GM12878 (cell line): ENCODE measurements at regions not wholly inside any gene's neighbourhood (a gene's known extent, or its start where the extent isn't known, plus 50 kb on each side); places are given as distances from the start of the nearest gene placed in this dataset.

ENCODE experiments used
- ATAC-seq: fragments of 200-7000 bp; cut with Tn5 transposase; 3 replicates; pipeline ENCODE4 v1.9.1; 2020; ENCODE audit warnings: mild to moderate bottlenecking, moderate library complexity
- BruUV-seq: library from RNA; stranded (reverse); fragments of 400-500 nt; replicated peaks from 2 replicates; lab custom pipeline; 2021; lab: Mats Ljungman, UMichigan
- CTCF ChIA-PET: fragments of 300-600 bp; sonication (Branson Sonifier 250); formaldehyde crosslinking; extraction: SDS; loops from one replicate; lab custom pipeline; 2021; ENCODE audit warnings: inconsistent platforms; lab: Yijun Ruan, JAX
- POLR2A ChIA-PET: fragments of 350-600 bp; formaldehyde crosslinking; extraction: SDS; loops from one replicate; lab custom pipeline; 2021; ENCODE audit warnings: inconsistent platforms; lab: Charles Lee
- RAD21 ChIA-PET: fragments of 300-600 bp; sonication (Branson Sonifier 250); formaldehyde crosslinking; loops from one replicate; lab custom pipeline; 2023; ENCODE audit warnings: antibody characterized with exemption; ENCODE audit not compliant: unreplicated experiment; lab: Charles Lee
- SMC1A ChIA-PET: fragments of 300-600 bp; sonication (Branson Sonifier 250); formaldehyde crosslinking; loops from one replicate; lab custom pipeline; 2023; ENCODE audit not compliant: unreplicated experiment, uncharacterized antibody; lab: Charles Lee
- DNase-seq: peaks from one replicate; pipeline ENCODE4 v3.0.0-alpha.2; 2011; ENCODE audit warnings: low read depth, low spot score
- FAIRE-seq: peaks from 3 replicates; lab custom pipeline; 2011; peaks lifted over from hg19 to GRCh38; lab: Jason Lieb, UNC
- H2AFZ ChIP-seq: 2 replicates; pipeline ENCODE4 v1.6.0; 2011; ENCODE audit warnings: low read depth, low read length, control low read depth; ENCODE audit not compliant: control insufficient read depth
- H3K27ac ChIP-seq: 2 replicates; pipeline ENCODE4 v1.5.1; 2011; ENCODE audit warnings: control low read depth; ENCODE audit not compliant: control insufficient read depth, insufficient read depth
- H3K27me3 ChIP-seq, 2 experiments: replicated peaks in 1 of 2; 2 replicates each; pipeline versions ENCODE4 v1.6.0 to v1.6.1; 2011; ENCODE audit warnings: low read length in 1 of 2; ENCODE audit not compliant: control insufficient read depth in 2 of 2, insufficient read depth in 2 of 2
- H3K36me3 ChIP-seq, 2 experiments: 2 replicates each; pipeline ENCODE4 v1.5.1; 2011; ENCODE audit warnings: low read length in 1 of 2; ENCODE audit not compliant: control insufficient read depth in 2 of 2, insufficient read depth in 2 of 2
- H3K4me1 ChIP-seq: 2 replicates; pipeline ENCODE4 v1.6.1; 2011; ENCODE audit warnings: mild to moderate bottlenecking, low read length, moderate library complexity, mixed read lengths; ENCODE audit not compliant: control insufficient read depth, insufficient read depth
- H3K4me2 ChIP-seq: 2 replicates; pipeline ENCODE4 v1.6.0; 2011; ENCODE audit warnings: control low read depth; ENCODE audit not compliant: control insufficient read depth, insufficient read depth
- H3K4me3 ChIP-seq: fragments of 200-600 bp; sonication (generic); 2 replicates; pipeline ENCODE4 v1.5.1; 2016
- H3K79me2 ChIP-seq: 2 replicates; pipeline ENCODE4 v1.6.0; 2011; ENCODE audit warnings: low read length; ENCODE audit not compliant: control insufficient read depth, insufficient read depth
- H3K9ac ChIP-seq: 2 replicates; pipeline ENCODE4 v1.8.0; 2011; ENCODE audit warnings: low read length, control low read depth, mixed read lengths; ENCODE audit not compliant: control insufficient read depth, insufficient read depth
- H3K9me3 ChIP-seq: replicated peaks from 3 replicates; pipeline ENCODE4 v1.5.1; 2011; ENCODE audit warnings: mild to moderate bottlenecking, low read length; ENCODE audit not compliant: control insufficient read depth, insufficient read depth
- H4K20me1 ChIP-seq: 2 replicates; pipeline ENCODE4 v1.6.0; 2011; ENCODE audit not compliant: control insufficient read depth, insufficient read depth
- LARP7 ChIP-seq: fragments of 450-650 bp; IDR thresholded peaks from 2 replicates; pipeline ENCODE4 v1.6.1; 2017; ENCODE audit warnings: mild to moderate bottlenecking
- NRF1 ChIP-seq: conservative IDR thresholded peaks from 2 replicates; pipeline ENCODE4 v1.6.1; 2011; ENCODE audit warnings: mild to moderate bottlenecking, low read depth, low read length, improper control_type of control experiment
- PAX8 ChIP-seq: fragments of 450-650 bp; IDR thresholded peaks from 2 replicates; pipeline ENCODE4 v1.6.1; 2017; ENCODE audit warnings: mild to moderate bottlenecking, moderate library complexity
- POLR2A ChIP-seq: IDR thresholded peaks from 2 replicates; pipeline ENCODE4 v1.6.1; 2011; ENCODE audit warnings: low read depth, mild to moderate bottlenecking, low read length
- POLR2AphosphoS2 ChIP-seq: IDR thresholded peaks from 2 replicates; pipeline ENCODE4 v1.6.1; 2011; ENCODE audit warnings: low read depth, mild to moderate bottlenecking, low read length, improper control_type of control experiment, moderate library complexity
- RB1 ChIP-seq: fragments of 450-650 bp; formaldehyde crosslinking; IDR thresholded peaks from 2 replicates; pipeline ENCODE4 v1.6.1; 2017; ENCODE audit warnings: mild to moderate bottlenecking, borderline replicate concordance
- RBBP5 ChIP-seq: fragments of 200-600 bp; sonication (generic); conservative IDR thresholded peaks from 2 replicates; pipeline ENCODE4 v1.6.1; 2016
- SIN3A ChIP-seq: IDR thresholded peaks from 2 replicates; pipeline ENCODE4 v1.6.1; 2012; ENCODE audit warnings: low read depth, low read length, improper control_type of control experiment
- TAF1 ChIP-seq: IDR thresholded peaks from 2 replicates; pipeline ENCODE4 v1.6.1; 2011; ENCODE audit warnings: mild to moderate bottlenecking, low read depth, low read length, borderline replicate concordance
- YBX1 ChIP-seq: fragments of 450-650 bp; IDR thresholded peaks from 2 replicates; pipeline ENCODE4 v1.6.1; 2016; ENCODE audit warnings: antibody characterized with exemption
- ZSCAN29 ChIP-seq: fragments of 450-650 bp; IDR thresholded peaks from 2 replicates; pipeline ENCODE4 v1.6.1; 2017; ENCODE audit warnings: mild to moderate bottlenecking, moderate library complexity
- WGBS: methylation state at CpG from one replicate; pipeline ENCODE4 v1.1.6; 2016; ENCODE audit warnings: low lambda C conversion rate; ENCODE audit not compliant: insufficient replicate concordance, insufficient coverage; ENCODE audit errors: missing lambda C conversion rate; 5-methylcytosine and 5-hydroxymethylcytosine counted together
- in situ Hi-C: fragments of 300-500 bp; cut with MboI; formaldehyde crosslinking; loops from 9 replicates; pipeline ENCODE4 v1.14.3; 2018; ENCODE audit warnings: mixed read lengths
- intact Hi-C: fragments of 100-400 bp; cut with micrococcal nuclease; formaldehyde crosslinking; loops from one replicate; pipeline ENCODE4 v1.14.2; 2022; ENCODE audit not compliant: unreplicated experiment
- TF ChIP-seq, protein P1 (sequence below): fragments of 150-350 bp; IDR thresholded peaks from 2 replicates; pipeline ENCODE4 v1.6.1; 2014; ENCODE audit warnings: mild to moderate bottlenecking, low read depth, low read length
- TF ChIP-seq, protein P2 (sequence below), 3 experiments: IDR thresholded peaks in 2 of 3; conservative IDR thresholded peaks in 1 of 3; 2 replicates each; pipeline ENCODE4 v1.5.1; 2011; ENCODE audit warnings: low read depth in 3 of 3, low read length in 3 of 3, mild to moderate bottlenecking in 3 of 3, control low read depth in 2 of 3, moderate library complexity in 2 of 3, inconsistent platforms in 1 of 3, mixed read lengths in 1 of 3; ENCODE audit not compliant: control insufficient read depth in 2 of 3, insufficient read depth in 1 of 3; ENCODE audit errors: extremely low read depth in 1 of 3
- TF ChIP-seq, protein P3 (sequence below): fragments of 450-650 bp; conservative IDR thresholded peaks from 2 replicates; pipeline ENCODE4 v1.6.1; 2017; ENCODE audit warnings: mild to moderate bottlenecking, moderate library complexity
- TF ChIP-seq, protein P4 (sequence below): IDR thresholded peaks from 2 replicates; pipeline ENCODE4 v1.6.1; 2011; ENCODE audit warnings: borderline replicate concordance, low read depth, mild to moderate bottlenecking, moderate library complexity, low read length; ENCODE audit not compliant: insufficient read depth, poor library complexity, severe bottlenecking

DNA sequence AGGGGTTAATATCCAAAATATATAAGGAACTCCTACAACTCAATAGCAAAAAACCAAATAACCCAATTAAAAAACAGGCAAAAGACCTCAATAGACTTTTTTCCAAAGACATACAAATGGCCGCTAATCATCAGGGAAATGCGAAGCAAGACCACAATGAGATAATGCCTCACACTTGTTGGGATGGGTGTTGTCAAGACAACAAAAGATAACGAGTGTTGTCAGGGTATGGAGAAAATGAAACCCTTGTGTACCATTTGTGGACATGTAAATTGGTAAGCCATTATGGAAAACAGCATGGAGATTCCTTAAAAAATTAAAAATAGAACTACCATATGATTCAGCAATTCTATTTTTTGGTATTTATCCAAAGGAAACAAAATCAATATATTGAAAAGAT lies 620.2 kb downstream of the ACTL7B start (continued):
- no peak for TF ChIP-seq POLR2AphosphoS2
- TF ChIP-seq, protein P1, sequence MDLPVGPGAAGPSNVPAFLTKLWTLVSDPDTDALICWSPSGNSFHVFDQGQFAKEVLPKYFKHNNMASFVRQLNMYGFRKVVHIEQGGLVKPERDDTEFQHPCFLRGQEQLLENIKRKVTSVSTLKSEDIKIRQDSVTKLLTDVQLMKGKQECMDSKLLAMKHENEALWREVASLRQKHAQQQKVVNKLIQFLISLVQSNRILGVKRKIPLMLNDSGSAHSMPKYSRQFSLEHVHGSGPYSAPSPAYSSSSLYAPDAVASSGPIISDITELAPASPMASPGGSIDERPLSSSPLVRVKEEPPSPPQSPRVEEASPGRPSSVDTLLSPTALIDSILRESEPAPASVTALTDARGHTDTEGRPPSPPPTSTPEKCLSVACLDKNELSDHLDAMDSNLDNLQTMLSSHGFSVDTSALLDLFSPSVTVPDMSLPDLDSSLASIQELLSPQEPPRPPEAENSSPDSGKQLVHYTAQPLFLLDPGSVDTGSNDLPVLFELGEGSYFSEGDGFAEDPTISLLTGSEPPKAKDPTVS, result no peak
- no peak for TF ChIP-seq POLR2A
- TF ChIP-seq ZSCAN29, result no peak
- no peak for TF ChIP-seq SIN3A
- no peak for TF ChIP-seq RB1
- TF ChIP-seq TAF1, result no peak
- no peak for TF ChIP-seq LARP7

DNA sequence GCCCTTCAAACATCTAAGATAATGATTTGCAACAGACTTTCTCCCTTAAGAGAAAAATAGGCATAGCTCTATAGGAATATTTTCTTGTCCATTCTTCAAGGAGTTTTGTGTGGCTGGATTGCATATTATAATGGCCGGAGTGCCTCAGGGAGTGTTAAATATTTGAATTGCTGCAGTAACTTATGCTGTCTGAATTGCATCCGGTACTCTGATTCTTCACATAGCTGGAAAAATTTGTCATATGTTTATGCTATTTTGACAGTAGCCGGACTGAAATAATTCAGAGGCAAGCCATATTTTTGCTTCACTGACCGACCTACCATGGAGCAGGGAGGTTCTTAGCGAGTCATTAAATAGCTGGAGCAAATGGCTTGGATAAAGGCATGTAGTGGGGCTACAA lies 621.0 kb downstream of the ACTL7B start:
- H3K4me3 ChIP-seq, result no peak overlapping the region
- H2AFZ ChIP-seq, result no peak overlapping the region
- no peak overlapping the region for H3K9ac ChIP-seq
- no peak overlapping the region for H3K4me2 ChIP-seq
- H3K4me1 ChIP-seq, result no peaks in the 10 kb centered on the region
- H3K36me3 ChIP-seq, result no peaks in the 10 kb centered on the region
- no peaks in the 10 kb centered on the region for H3K27me3 ChIP-seq
- FAIRE-seq (no peak), DNase-seq (no peak), ATAC-seq (no peak)
- no peaks in the 10 kb centered on the region for H4K20me1 ChIP-seq
- ChIA-PET SMC1A (interaction anchor here (0.6 kb wide), 1 partner anchor 1566 kb away, joined by 3 read pairs; no protein-coding TSS in a partner anchor), CTCF (interaction anchor here (0.6 kb wide), 1 partner anchor 685 kb away, joined by 3 read pairs; no protein-coding TSS in a partner anchor), RAD21 (no interaction called here), POLR2A (no interaction called here)
- in situ Hi-C loops (no loop called here), intact Hi-C loops (no loop called here)
- H3K27ac ChIP-seq, result no peak overlapping the region
- H3K79me2 ChIP-seq, result no peaks in the 10 kb centered on the region
- TF ChIP-seq, protein P2, sequence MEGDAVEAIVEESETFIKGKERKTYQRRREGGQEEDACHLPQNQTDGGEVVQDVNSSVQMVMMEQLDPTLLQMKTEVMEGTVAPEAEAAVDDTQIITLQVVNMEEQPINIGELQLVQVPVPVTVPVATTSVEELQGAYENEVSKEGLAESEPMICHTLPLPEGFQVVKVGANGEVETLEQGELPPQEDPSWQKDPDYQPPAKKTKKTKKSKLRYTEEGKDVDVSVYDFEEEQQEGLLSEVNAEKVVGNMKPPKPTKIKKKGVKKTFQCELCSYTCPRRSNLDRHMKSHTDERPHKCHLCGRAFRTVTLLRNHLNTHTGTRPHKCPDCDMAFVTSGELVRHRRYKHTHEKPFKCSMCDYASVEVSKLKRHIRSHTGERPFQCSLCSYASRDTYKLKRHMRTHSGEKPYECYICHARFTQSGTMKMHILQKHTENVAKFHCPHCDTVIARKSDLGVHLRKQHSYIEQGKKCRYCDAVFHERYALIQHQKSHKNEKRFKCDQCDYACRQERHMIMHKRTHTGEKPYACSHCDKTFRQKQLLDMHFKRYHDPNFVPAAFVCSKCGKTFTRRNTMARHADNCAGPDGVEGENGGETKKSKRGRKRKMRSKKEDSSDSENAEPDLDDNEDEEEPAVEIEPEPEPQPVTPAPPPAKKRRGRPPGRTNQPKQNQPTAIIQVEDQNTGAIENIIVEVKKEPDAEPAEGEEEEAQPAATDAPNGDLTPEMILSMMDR (IDR thresholded peaks at IDR 0.05 in 2 of 3, conservative IDR thresholded peaks at IDR 0.05 in 1 of 3; ENCODE audit: control insufficient read depth in 2 of 3, extremely low read depth in 1 of 3, insufficient read depth in 1 of 3, low read depth in 3 of 3, low read length in 3 of 3), result no peak
- TF ChIP-seq, protein P3, sequence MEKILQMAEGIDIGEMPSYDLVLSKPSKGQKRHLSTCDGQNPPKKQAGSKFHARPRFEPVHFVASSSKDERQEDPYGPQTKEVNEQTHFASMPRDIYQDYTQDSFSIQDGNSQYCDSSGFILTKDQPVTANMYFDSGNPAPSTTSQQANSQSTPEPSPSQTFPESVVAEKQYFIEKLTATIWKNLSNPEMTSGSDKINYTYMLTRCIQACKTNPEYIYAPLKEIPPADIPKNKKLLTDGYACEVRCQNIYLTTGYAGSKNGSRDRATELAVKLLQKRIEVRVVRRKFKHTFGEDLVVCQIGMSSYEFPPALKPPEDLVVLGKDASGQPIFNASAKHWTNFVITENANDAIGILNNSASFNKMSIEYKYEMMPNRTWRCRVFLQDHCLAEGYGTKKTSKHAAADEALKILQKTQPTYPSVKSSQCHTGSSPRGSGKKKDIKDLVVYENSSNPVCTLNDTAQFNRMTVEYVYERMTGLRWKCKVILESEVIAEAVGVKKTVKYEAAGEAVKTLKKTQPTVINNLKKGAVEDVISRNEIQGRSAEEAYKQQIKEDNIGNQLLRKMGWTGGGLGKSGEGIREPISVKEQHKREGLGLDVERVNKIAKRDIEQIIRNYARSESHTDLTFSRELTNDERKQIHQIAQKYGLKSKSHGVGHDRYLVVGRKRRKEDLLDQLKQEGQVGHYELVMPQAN, result no peak
- TF ChIP-seq RBBP5, result no peak
- no peak for TF ChIP-seq YBX1
- no peak for TF ChIP-seq NRF1
- TF ChIP-seq, protein P4, sequence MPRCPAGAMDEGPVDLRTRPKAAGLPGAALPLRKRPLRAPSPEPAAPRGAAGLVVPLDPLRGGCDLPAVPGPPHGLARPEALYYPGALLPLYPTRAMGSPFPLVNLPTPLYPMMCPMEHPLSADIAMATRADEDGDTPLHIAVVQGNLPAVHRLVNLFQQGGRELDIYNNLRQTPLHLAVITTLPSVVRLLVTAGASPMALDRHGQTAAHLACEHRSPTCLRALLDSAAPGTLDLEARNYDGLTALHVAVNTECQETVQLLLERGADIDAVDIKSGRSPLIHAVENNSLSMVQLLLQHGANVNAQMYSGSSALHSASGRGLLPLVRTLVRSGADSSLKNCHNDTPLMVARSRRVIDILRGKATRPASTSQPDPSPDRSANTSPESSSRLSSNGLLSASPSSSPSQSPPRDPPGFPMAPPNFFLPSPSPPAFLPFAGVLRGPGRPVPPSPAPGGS, result no peak
- no peak for TF ChIP-seq PAX8
- H3K9me3 ChIP-seq, result no peaks in the 10 kb centered on the region
- 38% methylated on average over 5 of the region's 5 CpGs for WGBS
- BruUV-seq, result no TSS peak
